MCF 10A (cell line): ENCODE measurements at regions not wholly inside any gene's neighbourhood (a gene's known extent, or its start where the extent isn't known, plus 50 kb on each side); places are given as distances from the start of the nearest gene placed in this dataset.

ENCODE experiments used
- BruUV-seq: library from RNA; stranded (reverse); fragments of 400-500 nt; replicated peaks from 2 replicates; lab custom pipeline; 2021; lab: Mats Ljungman, UMichigan
- CTCF ChIA-PET: fragments of 300-600 bp; sonication (Branson Sonifier 250); formaldehyde crosslinking; extraction: SDS; loops from one replicate; lab custom pipeline; 2021; ENCODE audit warnings: antibody characterized with exemption, inconsistent platforms; lab: Yijun Ruan, JAX
- POLR2A ChIA-PET: fragments of 300-600, 350-650 bp; sonication (Branson Sonifier 250); formaldehyde crosslinking; extraction: SDS; loops from one replicate; lab custom pipeline; 2020; ENCODE audit warnings: antibody characterized with exemption, inconsistent platforms; lab: Yijun Ruan, JAX
- DNase-seq: peaks from one replicate; pipeline ENCODE4 v3.0.0-alpha.2; 2018; ENCODE audit not compliant: unreplicated experiment
- H3K27ac Mint-ChIP-seq: one replicate; pipeline ENCODE4 v1.8.0; 2022; ENCODE audit warnings: mild to moderate bottlenecking, low read depth, mixed read lengths; ENCODE audit not compliant: unreplicated experiment
- H3K27me3 Mint-ChIP-seq: one replicate; pipeline ENCODE4 v1.8.0; 2022; ENCODE audit warnings: mixed read lengths; ENCODE audit not compliant: insufficient read depth, unreplicated experiment
- H3K36me3 Mint-ChIP-seq: one replicate; pipeline ENCODE4 v1.8.0; 2022; ENCODE audit warnings: mild to moderate bottlenecking, moderate library complexity, mixed read lengths; ENCODE audit not compliant: insufficient read depth, unreplicated experiment
- H3K4me1 Mint-ChIP-seq: one replicate; pipeline ENCODE4 v1.8.0; 2022; ENCODE audit warnings: mixed read lengths; ENCODE audit not compliant: insufficient read depth, unreplicated experiment
- H3K4me3 Mint-ChIP-seq: one replicate; pipeline ENCODE4 v1.8.0; 2022; ENCODE audit warnings: mild to moderate bottlenecking, moderate library complexity, mixed read lengths; ENCODE audit not compliant: unreplicated experiment
- H3K9me3 Mint-ChIP-seq: one replicate; pipeline ENCODE4 v1.8.0; 2022; ENCODE audit warnings: mixed read lengths; ENCODE audit not compliant: unreplicated experiment
- intact Hi-C: fragments of 100-400 bp; cut with micrococcal nuclease; formaldehyde crosslinking; loops from 2 replicates; pipeline ENCODE4 v1.14.1; 2022
- TF ChIP-seq, protein P1 (sequence below): fragments of 200-600 bp; IDR thresholded peaks from one replicate; pipeline ENCODE4 v1.8.0; 2022; ENCODE audit warnings: antibody characterized with exemption, mild to moderate bottlenecking; ENCODE audit not compliant: unreplicated experiment

GRCh38 chr15:68512052-68512451 is 66.7 kb upstream of the CORO2B start:
- intact Hi-C loops: no loop called here
- ChIA-PET CTCF (no interaction called here), POLR2A (no interaction called here)
- Mint-ChIP-seq H3K27ac (no peak overlapping the region), H3K4me1 (no peaks in the 10 kb centered on the region), H3K27me3 (peaks cover 21% of the 10 kb centered on the region), H3K36me3 (no peaks in the 10 kb centered on the region), H3K9me3 (peaks cover 11% of the 10 kb centered on the region), H3K4me3 (no peak overlapping the region)
- TF ChIP-seq, protein P1, sequence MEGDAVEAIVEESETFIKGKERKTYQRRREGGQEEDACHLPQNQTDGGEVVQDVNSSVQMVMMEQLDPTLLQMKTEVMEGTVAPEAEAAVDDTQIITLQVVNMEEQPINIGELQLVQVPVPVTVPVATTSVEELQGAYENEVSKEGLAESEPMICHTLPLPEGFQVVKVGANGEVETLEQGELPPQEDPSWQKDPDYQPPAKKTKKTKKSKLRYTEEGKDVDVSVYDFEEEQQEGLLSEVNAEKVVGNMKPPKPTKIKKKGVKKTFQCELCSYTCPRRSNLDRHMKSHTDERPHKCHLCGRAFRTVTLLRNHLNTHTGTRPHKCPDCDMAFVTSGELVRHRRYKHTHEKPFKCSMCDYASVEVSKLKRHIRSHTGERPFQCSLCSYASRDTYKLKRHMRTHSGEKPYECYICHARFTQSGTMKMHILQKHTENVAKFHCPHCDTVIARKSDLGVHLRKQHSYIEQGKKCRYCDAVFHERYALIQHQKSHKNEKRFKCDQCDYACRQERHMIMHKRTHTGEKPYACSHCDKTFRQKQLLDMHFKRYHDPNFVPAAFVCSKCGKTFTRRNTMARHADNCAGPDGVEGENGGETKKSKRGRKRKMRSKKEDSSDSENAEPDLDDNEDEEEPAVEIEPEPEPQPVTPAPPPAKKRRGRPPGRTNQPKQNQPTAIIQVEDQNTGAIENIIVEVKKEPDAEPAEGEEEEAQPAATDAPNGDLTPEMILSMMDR: no peak
- DNase-seq: no peak
- no TSS peak for BruUV-seq

- peaks cover 21% of the 10 kb centered on the region for H3K27me3 Mint-ChIP-seq
- H3K36me3 Mint-ChIP-seq: no peaks in the 10 kb centered on the region
- no peak overlapping the region for H3K4me3 Mint-ChIP-seq
- H3K9me3 Mint-ChIP-seq: peaks cover 11% of the 10 kb centered on the region
- intact Hi-C loops: no loop called here
- TF ChIP-seq, protein P1: no peak
- H3K4me1 Mint-ChIP-seq: no peaks in the 10 kb centered on the region
- POLR2A ChIA-PET: no interaction called here
- no TSS peak for BruUV-seq
- CTCF ChIA-PET: no interaction called here
- no peak overlapping the region for H3K27ac Mint-ChIP-seq
- no peak for DNase-seq
These were observed 66.2 kb upstream of the CORO2B start for GRCh38 chr15:68512598-68512997.

- ChIA-PET CTCF (no interaction called here), POLR2A (no interaction called here)
- TF ChIP-seq, protein P1: no peak
- Mint-ChIP-seq H3K4me3 (no peak overlapping the region), H3K4me1 (peaks cover 9% of the 10 kb centered on the region), H3K27me3 (peaks cover 20% of the 10 kb centered on the region), H3K36me3 (no peaks in the 10 kb centered on the region), H3K9me3 (peaks cover 11% of the 10 kb centered on the region), H3K27ac (no peak overlapping the region)
- no TSS peak for BruUV-seq
- no peak for DNase-seq
- intact Hi-C loops: no loop called here
These were observed 63.3 kb upstream of the CORO2B start for GRCh38 chr15:68515371-68516095.

DNA sequence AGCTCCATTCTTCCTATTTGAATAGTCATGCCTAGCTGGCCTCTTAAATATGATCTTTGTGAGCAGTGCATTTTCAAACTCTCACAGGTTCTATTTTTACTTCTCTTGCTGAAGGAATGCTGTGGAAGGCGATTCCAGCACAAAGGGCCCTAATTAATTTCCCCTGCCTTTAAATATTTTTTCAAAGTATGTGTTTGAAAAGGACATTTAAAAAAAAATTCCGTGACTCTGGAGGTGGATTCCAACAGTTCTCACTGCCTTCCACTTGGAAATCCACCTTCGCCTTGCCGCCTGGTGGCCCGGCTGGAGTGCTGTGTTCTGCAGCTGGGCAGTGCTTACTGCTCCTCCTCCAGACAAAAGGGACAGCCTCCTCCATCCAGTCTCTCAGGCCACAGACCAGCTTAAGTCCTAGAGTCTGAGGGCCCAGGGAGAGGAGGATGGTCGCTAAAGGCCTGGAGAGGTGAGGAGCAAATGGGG is 61.5 kb upstream of the CORO2B start:
- no peak for DNase-seq
- H3K4me3 Mint-ChIP-seq: no peak overlapping the region
- POLR2A ChIA-PET: no interaction called here

More for the DNA sequence above, 61.5 kb upstream of the CORO2B start:
- no TSS peak for BruUV-seq
- peaks cover 10% of the 10 kb centered on the region for H3K27me3 Mint-ChIP-seq
- peaks cover 11% of the 10 kb centered on the region for H3K9me3 Mint-ChIP-seq
- CTCF ChIA-PET: interaction anchor here (0.5 kb wide), 1 partner anchor 246 kb away, joined by 4 read pairs; no protein-coding TSS in a partner anchor
- TF ChIP-seq, protein P1: no peak
- no peaks in the 10 kb centered on the region for H3K36me3 Mint-ChIP-seq
- H3K27ac Mint-ChIP-seq: no peak overlapping the region
- H3K4me1 Mint-ChIP-seq: peaks cover 9% of the 10 kb centered on the region
- intact Hi-C loops: no loop called here
